Pancreas (tissue), 10 donors: ENCODE measurements at regions not wholly inside any gene's neighbourhood (a gene's known extent, or its start where the extent isn't known, plus 50 kb on each side); places are given as distances from the start of the nearest gene placed in this dataset.

Experiments
- ATAC-seq, 4 donors: fragments of 200-7000 bp; cut with Tn5 transposase; one replicate each; pipeline versions ENCODE4 v1.8.0 to v1.9.1; 2020; ENCODE audit warnings: mild to moderate bottlenecking in 4 of 4, moderate library complexity in 4 of 4
- DNase-seq, 6 donors: peaks; one replicate each; pipeline ENCODE4 v3.0.0-alpha.2; 2020
- FAIRE-seq: peaks from 2 replicates; lab custom pipeline; 2012; peaks lifted over from hg19 to GRCh38; lab: Jason Lieb, UNC
- H3K27ac ChIP-seq, 4 donors: fragments of 200-600 bp; sonication (generic); 1 replicate in 3 of 4; 2 replicates in 1 of 4; pipeline versions ENCODE4 v1.5.0 to v1.8.0; 2020
- H3K27me3 ChIP-seq, 4 donors: fragments of 200-600 bp; one replicate each; pipeline ENCODE4 v1.8.0; 2021
- H3K36me3 ChIP-seq, 3 donors: fragments of 200-600 bp; sonication (generic) in 1 of 3; one replicate each; pipeline versions ENCODE4 v1.5.0 to v1.8.0; 2020 to 2021
- H3K4me1 ChIP-seq, 3 donors: fragments of 200-600 bp; one replicate each; pipeline ENCODE4 v1.8.0; 2021
- H3K4me3 ChIP-seq, 4 donors: fragments of 200-600 bp; sonication (generic) in 2 of 4; one replicate each; pipeline versions ENCODE4 v1.5.0 to v1.8.0; 2020 to 2021
- H3K9me3 ChIP-seq, 4 donors: fragments of 200-600 bp; one replicate each; pipeline ENCODE4 v1.8.0; 2021
- CTCF ChIP-seq, 4 donors: fragments of 200-600 bp; sonication (generic) in 3 of 4; IDR thresholded peaks; one replicate each; pipeline versions ENCODE4 v1.5.0 to v1.8.0; 2021; ENCODE audit warnings: antibody characterized with exemption in 4 of 4
- WGBS, 2 donors: extraction: QIAGEN DNeasy Blood & Tissue Kit; methylation state at CpG; one replicate each; pipeline ENCODE4 v1.1.7; 2013; 5-methylcytosine and 5-hydroxymethylcytosine counted together
- intact Hi-C, 3 donors: fragments of 100-400 bp; cut with DNase I; formaldehyde crosslinking; loops; one replicate each; pipeline versions ENCODE4 v1.11.1 to v1.14.2; 2022
- donor health status: healthy with polysubstance abuse.
- donor health status: DM: no; HTN: no; CAD: no; lungs with moderate emphysema.
- donor health status: DM: no; HTN: no; CAD: no.
- donor health status: control.
- donor health status: control.
- donor health status: Bipolar disorder and iron deficiency.
- donor health status: DM: yes; HTN: yes; CAD: no.
- donor health status: DM: no; HTN: no; CAD: no.
- donor health status: DM: no; HTN: no; CAD: no.
- donor health status: DM: yes; HTN: yes; CAD: no.

DNA sequence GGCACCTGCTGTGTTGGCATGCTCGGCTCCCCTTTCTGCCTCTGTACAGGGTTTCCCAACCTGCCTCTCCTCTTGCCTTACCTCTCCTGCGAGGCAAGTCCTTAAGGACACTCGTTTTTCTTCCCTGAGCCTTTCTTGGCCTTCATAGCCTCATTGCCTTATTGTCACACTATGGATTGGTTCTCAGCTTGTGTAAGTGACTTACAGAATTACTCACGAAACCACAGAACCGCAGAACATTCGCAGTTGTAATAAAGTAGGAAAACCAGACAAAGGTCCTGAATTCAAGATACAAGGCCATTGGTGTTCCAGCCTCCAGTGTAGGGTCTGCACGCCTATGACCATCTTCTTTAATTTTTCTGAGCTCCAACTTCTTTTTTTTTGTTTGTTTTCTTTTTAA, 317.6 kb upstream of the SMIM21 start:
- no peak for FAIRE-seq
- DNase-seq: no peak
- intact Hi-C loops: no loop called here
- no peaks in the 10 kb centered on the region for H3K36me3 ChIP-seq
- H3K27ac ChIP-seq: no peak overlapping the region
- no peak for ATAC-seq
- no peaks in the 10 kb centered on the region for H3K4me1 ChIP-seq
- H3K9me3 ChIP-seq: no peaks in the 10 kb centered on the region
- no peaks in the 10 kb centered on the region for H3K27me3 ChIP-seq
- no peak for TF ChIP-seq CTCF (IDR thresholded peaks at IDR 0.05)
- no peak overlapping the region for H3K4me3 ChIP-seq
- 62 to 82% methylated on average over 7 of the region's 7 CpGs for WGBS, 2 donors

DNA sequence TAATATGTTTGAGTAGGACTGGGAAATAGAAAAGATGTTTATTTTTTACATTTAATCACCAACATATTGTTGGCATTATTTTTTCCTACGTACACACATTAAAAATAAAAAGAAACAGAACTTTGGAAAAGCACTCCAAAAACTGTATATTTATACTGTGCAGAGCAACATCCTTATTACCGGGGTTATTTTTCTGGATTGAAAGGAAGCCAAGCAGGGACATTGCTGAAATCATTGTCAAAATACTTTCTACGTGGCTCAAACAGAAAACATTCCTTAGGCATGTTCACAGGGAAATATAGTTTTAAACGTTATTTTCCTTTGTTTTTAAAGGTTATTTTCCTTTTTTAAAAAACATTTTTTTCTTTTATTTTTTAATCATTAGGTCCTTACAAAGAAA, 315.0 kb upstream of the SMIM21 start:
- Histone ChIP-seq H3K27me3 (no peaks in the 10 kb centered on the region), H3K4me1 (no peaks in the 10 kb centered on the region), H3K27ac (no peak overlapping the region), H3K4me3 (no peak overlapping the region), H3K36me3 (no peaks in the 10 kb centered on the region), H3K9me3 (no peaks in the 10 kb centered on the region)
- ATAC-seq: no peak
- no peak for DNase-seq
- FAIRE-seq: peak; percentile 78
- TF ChIP-seq CTCF (IDR thresholded peaks at IDR 0.05): no peak
- 54% methylated on average over 4 of the region's 4 CpGs for WGBS, 2 donors
- intact Hi-C loops: no loop called here

GRCh38 chr18:75739682-75740081, 312.2 kb upstream of the SMIM21 start:
- FAIRE-seq (no peak), DNase-seq (no peak), ATAC-seq (no peak)
- Histone ChIP-seq H3K27ac (no peak overlapping the region), H3K9me3 (no peaks in the 10 kb centered on the region), H3K27me3 (no peaks in the 10 kb centered on the region), H3K4me1 (no peaks in the 10 kb centered on the region), H3K36me3 (no peaks in the 10 kb centered on the region), H3K4me3 (no peak overlapping the region)
- no peak for TF ChIP-seq CTCF (IDR thresholded peaks at IDR 0.05)
- 61 to 64% methylated on average over 7 of the region's 7 CpGs for WGBS, 2 donors
- intact Hi-C loops: no loop called here

- Histone ChIP-seq H3K4me1 (no peaks in the 10 kb centered on the region), H3K27me3 (no peaks in the 10 kb centered on the region), H3K4me3 (no peak overlapping the region), H3K9me3 (no peaks in the 10 kb centered on the region), H3K36me3 (no peaks in the 10 kb centered on the region), H3K27ac (no peak overlapping the region)
- intact Hi-C loops: no loop called here
- TF ChIP-seq CTCF (IDR thresholded peaks at IDR 0.05): no peak
- WGBS, 2 donors: 93 to 94% methylated on average over 2 of the region's 2 CpGs
- no peak for FAIRE-seq
- no peak for ATAC-seq
- DNase-seq: no peak
These were observed 307.8 kb upstream of the SMIM21 start for GRCh38 chr18:75735291-75735690.

GRCh38 chr18:75730249-75730648, 302.7 kb upstream of the SMIM21 start:
- Histone ChIP-seq H3K4me3 (no peak overlapping the region), H3K27me3 (peaks cover 0 to 3% (median 0%) of the 10 kb centered on the region in 4 donors), H3K36me3 (no peaks in the 10 kb centered on the region), H3K9me3 (no peaks in the 10 kb centered on the region), H3K27ac (no peak overlapping the region), H3K4me1 (no peaks in the 10 kb centered on the region)
- no peak for FAIRE-seq
- no peak for TF ChIP-seq CTCF (IDR thresholded peaks at IDR 0.05)
- WGBS, 2 donors: 19 to 35% methylated on average over 5 of the region's 5 CpGs
- intact Hi-C loops: no loop called here
- DNase-seq: no peak
- ATAC-seq: no peak
